ENCODE measurements at regions not wholly inside any gene's neighbourhood (a gene's known extent, or its start where the extent isn't known, plus 50 kb on each side); places are given as distances from the start of the nearest gene placed in this dataset.
"Not testable (repeated sequence)": the region's sequence is repeated elsewhere in the genome, so short reads cannot be mapped to it uniquely, and the experiment has no call there.

- DNase-seq: no peak
These were observed 685.3 kb upstream of the MARCKS start for GRCh38 chr6:113171882-113172281.

GRCh38 chr6:113172531-113172966 lies 684.6 kb upstream of the MARCKS start:
- DNase-seq: no peak

- DNase-seq: no peak
These were observed 678.8 kb upstream of the MARCKS start for GRCh38 chr6:113178349-113178748.

GRCh38 chr6:113181164-113181563 lies 676.0 kb upstream of the MARCKS start:
- no peak for DNase-seq

- no peak for DNase-seq
These were observed 674.6 kb upstream of the MARCKS start for GRCh38 chr6:113182370-113183141.

GRCh38 chr6:113184291-113184690 lies 672.9 kb upstream of the MARCKS start:
- DNase-seq: no peak

- no peak for DNase-seq
These were observed 672.4 kb upstream of the MARCKS start for GRCh38 chr6:113184736-113185135.

GRCh38 chr6:113185299-113185698 lies 671.8 kb upstream of the MARCKS start:
- no peak for DNase-seq

- no peak for DNase-seq
These were observed 669.5 kb upstream of the MARCKS start for GRCh38 chr6:113187661-113188060.

GRCh38 chr6:113188962-113189361 lies 668.2 kb upstream of the MARCKS start:
- DNase-seq: no peak

- no peak for DNase-seq
These were observed 667.0 kb upstream of the MARCKS start for GRCh38 chr6:113190170-113190569.

GRCh38 chr6:113194090-113194489 lies 663.1 kb upstream of the MARCKS start:
- no peak for DNase-seq

GRCh38 chr6:113202852-113203714 lies 654.1 kb upstream of the MARCKS start:
- no peak for DNase-seq

GRCh38 chr6:113203715-113204110 lies 653.4 kb upstream of the MARCKS start:
- no peak for DNase-seq

GRCh38 chr6:113205553-113205952 lies 651.6 kb upstream of the MARCKS start:
- no peak for DNase-seq

GRCh38 chr6:113208726-113209125 lies 648.4 kb upstream of the MARCKS start:
- DNase-seq: no peak

- no peak for DNase-seq
These were observed 647.8 kb upstream of the MARCKS start for GRCh38 chr6:113209315-113209714.

GRCh38 chr6:113211170-113211569 lies 646.0 kb upstream of the MARCKS start:
- no peak for DNase-seq

GRCh38 chr6:113219783-113220182 lies 637.4 kb upstream of the MARCKS start:
- DNase-seq: no peak

- DNase-seq: no peak
These were observed 636.3 kb upstream of the MARCKS start for GRCh38 chr6:113220832-113221231.

GRCh38 chr6:113221850-113222249 lies 635.3 kb upstream of the MARCKS start:
- DNase-seq: no peak

GRCh38 chr6:113246186-113246585 lies 611.0 kb upstream of the MARCKS start:
- no peak for DNase-seq

GRCh38 chr6:113248532-113248931 lies 608.6 kb upstream of the MARCKS start:
- no peak for DNase-seq

GRCh38 chr6:113254194-113254593 lies 603.0 kb upstream of the MARCKS start:
- DNase-seq: not testable (repeated sequence)

Measured in NK-92 treated with Interleukin-12 subunit alpha and Interleukin-12 subunit beta, amount 100 ng/mL, for 24 hours (cell line).